ENCODE measurements at regions not wholly inside any gene's neighbourhood (a gene's known extent, or its start where the extent isn't known, plus 50 kb on each side); places are given as distances from the start of the nearest gene placed in this dataset.

- no peak overlapping the region for H3K27ac Mint-ChIP-seq
- DNase-seq (no peak), ATAC-seq (ENCODE audit: low read depth) (no peak)
- Histone ChIP-seq H3K27ac (ENCODE audit: low read length in 2 of 2) (no peak overlapping the region), H3K4me1 (ENCODE audit: control insufficient read depth in 2 of 2, insufficient read depth in 2 of 2, low read length in 2 of 2) (no peaks in the 10 kb centered on the region), H3K4me3 (ENCODE audit: control extremely low read depth in 1 of 5, extremely low read depth in 1 of 5, insufficient read depth in 1 of 5, low read depth in 2 of 5, low read length in 4 of 5) (no peak overlapping the region), H4K20me1 (ENCODE audit: control insufficient read depth, insufficient read depth, low read length, poor library complexity, severe bottlenecking) (no peaks in the 10 kb centered on the region), H3K79me2 (ENCODE audit: control insufficient read depth, insufficient read depth, low read length) (no peaks in the 10 kb centered on the region), H2AFZ (ENCODE audit: insufficient read depth, low read depth, low read length, poor library complexity, severe bottlenecking) (no peak overlapping the region), H3K9ac (ENCODE audit: low read length) (no peak overlapping the region), H3K4me2 (replicated peaks; ENCODE audit: low read depth, low read length, poor library complexity, severe bottlenecking) (no peak overlapping the region), H3K36me3 (replicated peaks in 1 of 2; ENCODE audit: control extremely low read depth in 1 of 2, control insufficient read depth in 1 of 2, extremely low read depth in 1 of 2, insufficient read depth in 2 of 2, low read length in 1 of 2) (no peaks in the 10 kb centered on the region), H3K27me3 (replicated peaks in 1 of 4; ENCODE audit: control extremely low read depth in 1 of 4, control insufficient read depth in 3 of 4, insufficient read depth in 4 of 4, low read length in 3 of 4) (peaks cover 0 to 2% (median 0%) of the 10 kb centered on the region in 4 experiments), H3K9me3 (ENCODE audit: control extremely low read depth in 1 of 3, control insufficient read depth in 2 of 3, insufficient read depth in 1 of 3, low read length in 2 of 3) (peaks cover 0 to 5% (median 2%) of the 10 kb centered on the region in 3 donors)
- no peaks in the 10 kb centered on the region for H3K9me3 Mint-ChIP-seq (ENCODE audit: insufficient read depth)
- intact Hi-C loops (cut with micrococcal nuclease), result no loop called here
- H3K4me3 Mint-ChIP-seq, result no peak overlapping the region
- CTCF ChIA-PET, result no interaction called here
- H3K4me1 Mint-ChIP-seq, result no peaks in the 10 kb centered on the region
- H3K27me3 Mint-ChIP-seq, result peaks cover 42% of the 10 kb centered on the region
- WGBS (ENCODE audit: insufficient coverage), result 90% methylated on average over 1 of the region's 1 CpG
- TF ChIP-seq EZH2 (IDR thresholded peaks at IDR 0.05; ENCODE audit: borderline replicate concordance, insufficient read depth, low read depth, low read length, poor library complexity, severe bottlenecking), result no peak
- TF ChIP-seq CTCF (IDR thresholded peaks at IDR 0.05), result no peak
- POLR2A ChIA-PET, result no interaction called here
Observed at GRCh38 chr10:78276139-78276538, 242.5 kb downstream of the RPS24 start.

GRCh38 chr10:78277314-78278057 lies 243.8 kb downstream of the RPS24 start:
- no peaks in the 10 kb centered on the region for H3K4me1 Mint-ChIP-seq
- H3K27ac Mint-ChIP-seq, result no peak overlapping the region
- intact Hi-C loops (cut with micrococcal nuclease), result no loop called here
- H3K4me3 Mint-ChIP-seq, result no peak overlapping the region
- Histone ChIP-seq H3K27ac (ENCODE audit: low read length in 2 of 2) (no peak overlapping the region), H3K9ac (ENCODE audit: low read length) (no peak overlapping the region), H3K4me3 (ENCODE audit: control extremely low read depth in 1 of 5, extremely low read depth in 1 of 5, insufficient read depth in 1 of 5, low read depth in 2 of 5, low read length in 4 of 5) (no peak overlapping the region), H3K79me2 (ENCODE audit: control insufficient read depth, insufficient read depth, low read length) (no peaks in the 10 kb centered on the region), H2AFZ (ENCODE audit: insufficient read depth, low read depth, low read length, poor library complexity, severe bottlenecking) (no peak overlapping the region), H3K9me3 (ENCODE audit: control extremely low read depth in 1 of 3, control insufficient read depth in 2 of 3, insufficient read depth in 1 of 3, low read length in 2 of 3) (no peaks in the 10 kb centered on the region), H3K4me1 (ENCODE audit: control insufficient read depth in 2 of 2, insufficient read depth in 2 of 2, low read length in 2 of 2) (no peaks in the 10 kb centered on the region), H3K4me2 (replicated peaks; ENCODE audit: low read depth, low read length, poor library complexity, severe bottlenecking) (no peak overlapping the region), H3K36me3 (replicated peaks in 1 of 2; ENCODE audit: control extremely low read depth in 1 of 2, control insufficient read depth in 1 of 2, extremely low read depth in 1 of 2, insufficient read depth in 2 of 2, low read length in 1 of 2) (no peaks in the 10 kb centered on the region), H4K20me1 (ENCODE audit: control insufficient read depth, insufficient read depth, low read length, poor library complexity, severe bottlenecking) (no peaks in the 10 kb centered on the region), H3K27me3 (replicated peaks in 1 of 4; ENCODE audit: control extremely low read depth in 1 of 4, control insufficient read depth in 3 of 4, insufficient read depth in 4 of 4, low read length in 3 of 4) (peaks cover 0 to 2% (median 0%) of the 10 kb centered on the region in 4 experiments)
- ATAC-seq (ENCODE audit: low read depth) (no peak), DNase-seq (no peak)
- H3K27me3 Mint-ChIP-seq, result peaks cover 42% of the 10 kb centered on the region
- no peak for TF ChIP-seq EZH2 (IDR thresholded peaks at IDR 0.05; ENCODE audit: borderline replicate concordance, insufficient read depth, low read depth, low read length, poor library complexity, severe bottlenecking)
- 95% methylated on average over 6 of the region's 11 CpGs for WGBS (ENCODE audit: insufficient coverage)
- ChIA-PET POLR2A (no interaction called here), CTCF (no interaction called here)
- no peaks in the 10 kb centered on the region for H3K9me3 Mint-ChIP-seq (ENCODE audit: insufficient read depth)
